ENCODE measurements at regions not wholly inside any gene's neighbourhood (a gene's known extent, or its start where the extent isn't known, plus 50 kb on each side); places are given as distances from the start of the nearest gene placed in this dataset.

DNA sequence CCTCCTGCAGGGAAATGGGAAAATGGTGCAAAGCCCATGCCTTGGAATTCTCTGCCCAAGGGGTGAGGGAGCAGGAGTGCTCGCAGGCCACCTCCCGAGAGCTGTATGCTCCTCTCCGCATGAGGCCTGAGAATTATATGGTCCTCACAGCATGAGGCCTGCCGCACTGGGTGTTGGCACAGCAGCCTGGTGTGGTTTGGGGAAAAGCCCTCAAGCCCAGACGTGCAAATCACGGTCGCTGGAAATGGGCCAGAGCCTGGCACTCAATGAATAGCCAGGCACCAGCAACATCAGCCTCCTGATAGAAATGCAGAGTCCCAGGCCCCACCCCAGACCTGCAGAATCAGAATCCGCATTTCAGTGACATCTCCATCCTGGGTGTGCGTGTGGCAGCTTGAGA is 156.4 kb upstream of the FOXF1 start (continued):
- TF ChIP-seq, protein P1, sequence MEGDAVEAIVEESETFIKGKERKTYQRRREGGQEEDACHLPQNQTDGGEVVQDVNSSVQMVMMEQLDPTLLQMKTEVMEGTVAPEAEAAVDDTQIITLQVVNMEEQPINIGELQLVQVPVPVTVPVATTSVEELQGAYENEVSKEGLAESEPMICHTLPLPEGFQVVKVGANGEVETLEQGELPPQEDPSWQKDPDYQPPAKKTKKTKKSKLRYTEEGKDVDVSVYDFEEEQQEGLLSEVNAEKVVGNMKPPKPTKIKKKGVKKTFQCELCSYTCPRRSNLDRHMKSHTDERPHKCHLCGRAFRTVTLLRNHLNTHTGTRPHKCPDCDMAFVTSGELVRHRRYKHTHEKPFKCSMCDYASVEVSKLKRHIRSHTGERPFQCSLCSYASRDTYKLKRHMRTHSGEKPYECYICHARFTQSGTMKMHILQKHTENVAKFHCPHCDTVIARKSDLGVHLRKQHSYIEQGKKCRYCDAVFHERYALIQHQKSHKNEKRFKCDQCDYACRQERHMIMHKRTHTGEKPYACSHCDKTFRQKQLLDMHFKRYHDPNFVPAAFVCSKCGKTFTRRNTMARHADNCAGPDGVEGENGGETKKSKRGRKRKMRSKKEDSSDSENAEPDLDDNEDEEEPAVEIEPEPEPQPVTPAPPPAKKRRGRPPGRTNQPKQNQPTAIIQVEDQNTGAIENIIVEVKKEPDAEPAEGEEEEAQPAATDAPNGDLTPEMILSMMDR (IDR thresholded peaks at IDR 0.05 in 2 of 3, conservative IDR thresholded peaks at IDR 0.05 in 1 of 3; ENCODE audit: borderline replicate concordance in 1 of 3, insufficient read depth in 1 of 3, low read depth in 2 of 3, low read length in 2 of 3) = no peak

DNA sequence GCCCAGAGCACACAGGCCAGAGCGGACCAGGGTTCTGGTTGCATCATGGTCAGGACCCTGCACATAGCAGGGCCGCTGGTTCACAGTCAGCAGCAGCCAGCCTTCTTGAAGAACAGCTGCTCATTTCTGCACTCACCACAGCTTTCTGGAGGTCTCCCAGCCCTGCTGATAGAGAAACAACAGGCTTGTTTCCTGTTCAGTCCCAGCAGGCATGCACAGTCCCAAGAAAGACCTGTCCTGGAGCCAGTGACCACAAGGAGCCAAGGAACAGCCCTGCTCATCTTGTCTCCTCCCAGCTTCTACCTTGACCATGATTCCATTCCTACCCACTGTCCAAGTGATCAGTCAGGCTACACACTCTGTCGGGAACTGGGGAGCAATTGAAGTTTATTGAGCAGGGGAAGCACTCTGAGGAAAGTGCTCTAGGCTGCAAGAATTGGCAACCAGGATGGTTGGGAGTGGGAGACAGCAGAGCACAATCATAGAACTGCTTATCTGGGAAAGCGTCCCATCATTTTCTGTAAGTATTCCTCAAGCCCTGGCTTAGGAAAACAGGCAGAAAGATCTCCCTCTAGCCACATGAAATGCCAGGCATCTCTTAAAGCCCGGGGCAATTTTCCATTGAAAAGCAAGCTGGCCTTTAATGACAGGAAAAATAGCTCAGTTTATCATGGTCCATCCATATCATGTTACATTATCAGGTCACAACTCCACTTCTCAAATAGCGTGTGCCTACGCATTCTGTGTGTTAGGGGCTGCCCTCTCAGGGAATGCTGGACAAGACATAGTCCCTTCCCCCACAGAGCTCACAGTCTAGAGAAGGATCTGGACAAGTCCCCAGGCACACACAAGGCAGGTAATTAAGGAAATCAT is 155.4 kb upstream of the FOXF1 start:
- Histone ChIP-seq H3K4me2 (ENCODE audit: low read length) (peak overlapping the region; percentile 75), H3K36me3 (ENCODE audit: control insufficient read depth in 1 of 2, insufficient read depth in 2 of 2, low read length in 2 of 2) (no peaks in the 10 kb centered on the region), H3K9me3 (ENCODE audit: control insufficient read depth in 1 of 2, insufficient read depth in 1 of 2, low read depth in 1 of 2, low read length in 2 of 2) (no peaks in the 10 kb centered on the region), H3K4me1 (ENCODE audit: control insufficient read depth in 1 of 2, insufficient read depth in 2 of 2, low read length in 2 of 2) (peaks cover 51 to 64% of the 10 kb centered on the region in 2 experiments), H3K9me2 (ENCODE audit: insufficient read depth) (no peaks in the 10 kb centered on the region), H3K4me3 (replicated peaks in 1 of 2; ENCODE audit: low read depth in 1 of 2, low read length in 2 of 2) (peak overlapping the region in 1 of 2 experiments; percentile 37; a peak in 2 of 4 replicates), H3K9ac (ENCODE audit: low read length) (peak overlapping the region; percentile 67), H3K27me3 (ENCODE audit: insufficient read depth, low read length) (no peaks in the 10 kb centered on the region), H3K79me2 (ENCODE audit: insufficient read depth, low read length) (no peaks in the 10 kb centered on the region), H3K27ac (ENCODE audit: low read depth, low read length) (peak overlapping the region; percentile 83), H4K20me1 (ENCODE audit: insufficient read depth) (no peaks in the 10 kb centered on the region), H2AFZ (ENCODE audit: low read depth, low read length, poor library complexity, severe bottlenecking) (peak overlapping the region; percentile 10)
- intact Hi-C loops (cut with micrococcal nuclease) = no loop called here
- CTCF ChIA-PET = interaction anchor here (0.6 to 2.6 kb wide), 4 partner anchors 13 to 282 kb away, joined by 3 to 10 read pairs (median 6); no protein-coding TSS in a partner anchor
- peak; percentile 69 for ATAC-seq
- RAD21 ChIA-PET (ENCODE audit: low non-redundant PET in 1 of 2, low total read pairs in 2 of 2, uncharacterized antibody in 2 of 2, unreplicated experiment in 2 of 2) = interaction anchor here in 1 of 2 experiments (0.7 to 1.7 kb wide), 3 partner anchors 12 to 102 kb away, joined by 3 to 5 read pairs (median 4); no protein-coding TSS in a partner anchor
- DNase-seq (ENCODE audit: low read depth, low spot score) = no peak
- TF ChIP-seq CBX3 (IDR thresholded peaks at IDR 0.05; ENCODE audit: low read depth) = peak; percentile 22; the same call in 1 of the 2 replicates
- TF ChIP-seq SP1 (IDR thresholded peaks at IDR 0.05; ENCODE audit: low read depth) = peak; percentile 12; the same call in 1 of the 2 replicates
- TF ChIP-seq POLR2A (IDR thresholded peaks at IDR 0.05; ENCODE audit: borderline replicate concordance, extremely low read depth, insufficient read depth, insufficient read length) = no peak
- POLR2A ChIA-PET = interaction anchor here (0.7 to 2.3 kb wide), 5 partner anchors 15 to 939 kb away, joined by 3 to 5 read pairs (median 3); no protein-coding TSS in a partner anchor
- TSS peak; percentile 89 for BruUV-seq (replicated peaks)
